OCI-LY1 (cell line): ENCODE measurements at regions not wholly inside any gene's neighbourhood (a gene's known extent, or its start where the extent isn't known, plus 50 kb on each side); places are given as distances from the start of the nearest gene placed in this dataset.

Source experiments
- H2AFZ ChIP-seq: fragments of 200-600 bp; sonication (generic), shearing (Covaris generic); 2 replicates; pipeline ENCODE4 v1.6.0; 2014; ENCODE audit warnings: antibody characterized with exemption, mild to moderate bottlenecking, low read length
- H3F3A ChIP-seq: fragments of 200-600 bp; sonication (generic), shearing (Covaris generic); 2 replicates; pipeline ENCODE4 v1.6.0; 2014; ENCODE audit warnings: mild to moderate bottlenecking, antibody characterized with exemption, low read length, moderate library complexity; ENCODE audit not compliant: insufficient read depth
- H3K27ac ChIP-seq: fragments of 200-600 bp; sonication (generic); 2 replicates; pipeline ENCODE4 v1.5.1; 2014; ENCODE audit warnings: low read length, mixed run types, mild to moderate bottlenecking, low read depth; ENCODE audit not compliant: poor library complexity, severe bottlenecking
- H3K27me3 ChIP-seq: fragments of 200-600 bp; sonication (generic); 2 replicates; pipeline ENCODE4 v1.6.0; 2014; ENCODE audit warnings: antibody characterized with exemption, mild to moderate bottlenecking, low read length, moderate library complexity; ENCODE audit not compliant: insufficient read depth
- H3K36me3 ChIP-seq: fragments of 200-600 bp; sonication (generic); 2 replicates; pipeline ENCODE4 v1.6.1; 2014; ENCODE audit warnings: mild to moderate bottlenecking, antibody characterized with exemption, low read length, moderate library complexity, mixed read lengths; ENCODE audit not compliant: insufficient read depth
- H3K4me1 ChIP-seq: fragments of 200-600 bp; sonication (generic); 2 replicates; pipeline ENCODE4 v1.5.1; 2014; ENCODE audit warnings: mild to moderate bottlenecking, low read length, moderate library complexity; ENCODE audit not compliant: insufficient read depth, severe bottlenecking
- H3K4me2 ChIP-seq: fragments of 200-600 bp; sonication (generic), shearing (Covaris generic); 2 replicates; pipeline ENCODE4 v1.6.1; 2014; ENCODE audit warnings: low read length
- H3K4me3 ChIP-seq: fragments of 200-600 bp; sonication (generic); 2 replicates; pipeline ENCODE4 v1.5.1; 2014; ENCODE audit warnings: low read length, low read depth, mild to moderate bottlenecking, mixed read lengths; ENCODE audit not compliant: poor library complexity, severe bottlenecking
- H3K79me2 ChIP-seq: fragments of 200-600 bp; shearing (Covaris generic); 2 replicates; pipeline ENCODE4 v1.6.1; 2016; ENCODE audit warnings: mixed run types, low read length, mixed read lengths; ENCODE audit not compliant: insufficient read depth
- H3K9ac ChIP-seq: fragments of 200-600 bp; sonication (generic), shearing (Covaris generic); 2 replicates; pipeline ENCODE4 v1.6.1; 2014; ENCODE audit warnings: mild to moderate bottlenecking, low read length, mixed read lengths
- H3K9me2 ChIP-seq: fragments of 200-600 bp; sonication (generic), shearing (Covaris generic); 2 replicates; pipeline ENCODE4 v1.6.1; 2014; ENCODE audit warnings: low read depth, mild to moderate bottlenecking, low read length, mixed read lengths
- H3K9me3 ChIP-seq: fragments of 200-600 bp; shearing (Covaris generic); 2 replicates; pipeline ENCODE4 v1.6.1; 2014; ENCODE audit warnings: low read length, mixed read lengths
- H4K20me1 ChIP-seq: fragments of 200-600 bp; sonication (generic), shearing (Covaris generic); 2 replicates; pipeline ENCODE4 v1.6.0; 2016; ENCODE audit warnings: mild to moderate bottlenecking, low read length; ENCODE audit not compliant: insufficient read depth
- CTCF ChIP-seq: fragments of 200-600 bp; sonication (generic), shearing (Covaris generic); IDR thresholded peaks from 2 replicates; pipeline ENCODE4 v1.5.1; 2017; ENCODE audit warnings: mild to moderate bottlenecking, antibody characterized with exemption, low read length, moderate library complexity, mixed read lengths
- EZH2 ChIP-seq: fragments of 200-600 bp; sonication (generic), shearing (Covaris generic); IDR thresholded peaks from 2 replicates; pipeline ENCODE4 v1.8.0; 2017; ENCODE audit warnings: borderline replicate concordance, mixed run types, mild to moderate bottlenecking, antibody characterized with exemption, low read length, moderate library complexity, mixed read lengths

- Histone ChIP-seq H2AFZ (no peak overlapping the region), H3K27ac (no peak overlapping the region), H3K4me1 (no peaks in the 10 kb centered on the region), H3K4me2 (no peak overlapping the region), H3F3A (no peaks in the 10 kb centered on the region), H3K9ac (no peak overlapping the region), H3K79me2 (no peaks in the 10 kb centered on the region), H3K36me3 (no peaks in the 10 kb centered on the region), H3K27me3 (peaks cover 3% of the 10 kb centered on the region; the same call in 1 of the 2 replicates), H4K20me1 (no peaks in the 10 kb centered on the region), H3K9me3 (no peaks in the 10 kb centered on the region), H3K9me2 (no peaks in the 10 kb centered on the region), H3K4me3 (no peak overlapping the region)
- TF ChIP-seq EZH2: no peak
These were observed 293.4 kb upstream of the TBC1D5 start for GRCh38 chr3:18035641-18036449.

DNA sequence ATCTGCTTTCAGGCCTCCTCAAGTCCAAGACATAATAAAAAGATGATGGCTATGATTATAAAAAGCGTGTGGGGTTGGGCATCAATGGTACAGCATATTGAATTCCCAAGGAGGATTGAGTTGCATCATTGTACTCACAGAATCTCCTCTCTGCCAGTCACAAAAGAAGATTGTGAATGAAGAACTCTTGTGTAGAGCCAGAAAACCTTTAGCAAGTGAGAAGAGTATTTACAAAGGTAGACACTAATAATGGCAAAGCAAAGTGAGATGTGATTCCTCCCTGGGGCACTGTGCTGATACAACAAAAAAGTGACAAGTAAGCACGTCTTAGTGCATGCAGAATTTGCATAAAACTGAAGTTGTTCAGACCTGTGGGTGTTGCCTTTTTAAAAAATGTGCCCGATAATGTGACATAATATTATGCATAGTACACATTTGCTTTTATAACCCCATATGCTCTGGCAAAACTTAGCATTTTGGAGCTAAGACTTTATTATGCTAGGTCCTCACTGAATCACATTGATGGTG, 291.2 kb upstream of the TBC1D5 start:
- Histone ChIP-seq H3K36me3 (no peaks in the 10 kb centered on the region), H3K79me2 (no peaks in the 10 kb centered on the region), H3K27me3 (no peaks in the 10 kb centered on the region), H3K27ac (no peak overlapping the region), H3F3A (no peaks in the 10 kb centered on the region), H3K9ac (no peak overlapping the region), H3K4me3 (no peak overlapping the region), H3K9me2 (no peaks in the 10 kb centered on the region), H2AFZ (no peak overlapping the region), H3K9me3 (no peaks in the 10 kb centered on the region), H3K4me2 (no peak overlapping the region), H3K4me1 (no peaks in the 10 kb centered on the region), H4K20me1 (no peaks in the 10 kb centered on the region)
- TF ChIP-seq EZH2 (no peak), CTCF (no peak)

DNA sequence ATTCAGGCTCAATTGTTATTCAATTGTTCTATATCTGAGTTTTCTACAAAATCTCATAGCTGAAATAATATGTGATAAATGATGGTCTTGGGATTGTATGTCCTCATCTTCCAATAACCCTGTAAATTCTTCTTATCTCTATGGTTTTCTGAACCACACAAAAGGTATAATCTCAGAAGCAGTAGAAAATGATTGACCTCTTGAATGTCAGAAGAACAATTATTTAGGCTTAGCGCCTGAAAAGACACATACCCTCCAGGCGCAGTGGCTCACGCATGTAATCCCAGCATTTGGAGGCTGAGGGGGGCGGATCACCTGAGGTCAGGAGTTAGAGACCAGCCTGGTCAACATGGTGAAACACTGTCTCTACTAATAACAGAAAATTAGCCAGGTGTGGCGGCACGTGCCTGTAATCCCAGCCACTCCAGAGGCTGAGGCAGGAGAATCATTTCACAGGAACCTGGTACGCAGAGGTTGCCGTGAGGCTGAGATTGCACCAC, 288.0 kb upstream of the TBC1D5 start:
- Histone ChIP-seq H4K20me1 (no peaks in the 10 kb centered on the region), H3K4me2 (no peak overlapping the region), H3K9me2 (no peaks in the 10 kb centered on the region), H3F3A (no peaks in the 10 kb centered on the region), H3K36me3 (no peaks in the 10 kb centered on the region), H3K4me1 (no peaks in the 10 kb centered on the region), H3K9ac (no peak overlapping the region), H3K27ac (no peak overlapping the region), H3K79me2 (no peaks in the 10 kb centered on the region), H3K27me3 (no peaks in the 10 kb centered on the region), H2AFZ (no peak overlapping the region), H3K9me3 (no peaks in the 10 kb centered on the region), H3K4me3 (no peak overlapping the region)
- no peak for TF ChIP-seq EZH2
- TF ChIP-seq CTCF: no peak
